T-cell (primary cell): ENCODE measurements at regions not wholly inside any gene's neighbourhood (a gene's known extent, or its start where the extent isn't known, plus 50 kb on each side); places are given as distances from the start of the nearest gene placed in this dataset.
A peak's percentile ranks its signal among the peaks of the same experiment; 100 is the strongest.

Experiments used
- ATAC-seq, 4 experiments: fragments of 200-7000 bp in 3 of 4; fragments of 150-1000 bp in 1 of 4; cut with Tn5 transposase; replicated peaks in 1 of 4; 1 replicate in 3 of 4; 2 replicates in 1 of 4; pipeline ENCODE4 v1.10.0; 2021; ENCODE audit warnings: moderate library complexity in 3 of 4, mild to moderate bottlenecking in 2 of 4, moderate number of reproducible peaks in 1 of 4
- CTCF ChIA-PET, 2 donors: fragments of 300-600 bp; sonication (Branson Sonifier 250); formaldehyde crosslinking; loops; one replicate each; lab custom pipeline; 2022; ENCODE audit warnings: antibody characterized with exemption in 2 of 2; lab: Charles Lee
- POLR2A ChIA-PET, 2 donors: fragments of 300-600 bp; sonication (Branson Sonifier 250); formaldehyde crosslinking; loops; one replicate each; lab custom pipeline; 2022; ENCODE audit warnings: antibody characterized with exemption in 2 of 2; lab: Charles Lee
- DNase-seq, 35 experiments: peaks; one replicate each; pipeline versions ENCODE4 v3.0.0 to v3.0.0-alpha.2; 2013 to 2023
- H3K27ac ChIP-seq: one replicate; pipeline ENCODE4 v1.5.1; 2013; ENCODE audit warnings: low read length
- H3K27me3 ChIP-seq, 2 experiments: replicated peaks in 1 of 2; 1 replicate in 1 of 2; 2 replicates in 1 of 2; pipeline versions ENCODE4 v1.6.1 to v1.7.0; 2013; ENCODE audit warnings: low read length in 1 of 2, mixed read lengths in 1 of 2; ENCODE audit not compliant: control insufficient read depth in 2 of 2, insufficient read depth in 2 of 2; ENCODE audit errors: extremely low read depth in 1 of 2
- H3K36me3 ChIP-seq, 2 donors: 1 replicate in 1 of 2; 2 replicates in 1 of 2; pipeline versions ENCODE4 v1.6.1 to v1.7.0; 2013; ENCODE audit warnings: low read length in 1 of 2; ENCODE audit not compliant: control insufficient read depth in 2 of 2, insufficient read depth in 1 of 2; ENCODE audit errors: extremely low read depth in 1 of 2
- H3K4me1 ChIP-seq, 2 experiments: 1 replicate in 1 of 2; 2 replicates in 1 of 2; pipeline versions ENCODE4 v1.6.1 to v1.7.0; 2013; ENCODE audit warnings: low read length in 2 of 2, mixed read lengths in 1 of 2; ENCODE audit not compliant: insufficient read depth in 2 of 2, control insufficient read depth in 1 of 2; ENCODE audit errors: extremely low read depth in 1 of 2
- H3K4me3 ChIP-seq, 2 donors: 1 replicate in 1 of 2; 2 replicates in 1 of 2; pipeline versions ENCODE4 v1.5.1 to v1.7.0; 2013; ENCODE audit warnings: mild to moderate bottlenecking in 2 of 2, low read length in 1 of 2, moderate library complexity in 1 of 2; ENCODE audit not compliant: control insufficient read depth in 1 of 2; ENCODE audit errors: extremely low read depth in 1 of 2
- H3K9me3 ChIP-seq: 2 replicates; pipeline ENCODE4 v1.7.0; 2013
- H3K27ac Mint-ChIP-seq, 2 donors: one replicate each; pipeline ENCODE4 v1.8.0; 2020 to 2021; ENCODE audit warnings: mild to moderate bottlenecking in 2 of 2, mixed read lengths in 2 of 2
- H3K27me3 Mint-ChIP-seq, 2 donors: one replicate each; pipeline ENCODE4 v1.8.0; 2021 to 2022; ENCODE audit warnings: mixed read lengths in 2 of 2
- H3K36me3 Mint-ChIP-seq: one replicate; pipeline ENCODE4 v1.8.0; 2021; ENCODE audit warnings: mixed read lengths
- H3K4me1 Mint-ChIP-seq, 3 donors: one replicate each; pipeline ENCODE4 v1.8.0; 2020 to 2022; ENCODE audit warnings: mixed read lengths in 3 of 3, mild to moderate bottlenecking in 1 of 3
- H3K4me3 Mint-ChIP-seq, 3 donors: one replicate each; pipeline ENCODE4 v1.8.0; 2020 to 2022; ENCODE audit warnings: mild to moderate bottlenecking in 3 of 3, mixed read lengths in 3 of 3, moderate library complexity in 3 of 3
- H3K9me3 Mint-ChIP-seq, 3 donors: one replicate each; pipeline ENCODE4 v1.8.0; 2020 to 2022; ENCODE audit warnings: mixed read lengths in 3 of 3
- WGBS: methylation state at CpG from one replicate; pipeline ENCODE4 v1.1.5; 2013; ENCODE audit warnings: missing lambda C conversion rate; ENCODE audit not compliant: insufficient coverage; 5-methylcytosine and 5-hydroxymethylcytosine counted together

DNA sequence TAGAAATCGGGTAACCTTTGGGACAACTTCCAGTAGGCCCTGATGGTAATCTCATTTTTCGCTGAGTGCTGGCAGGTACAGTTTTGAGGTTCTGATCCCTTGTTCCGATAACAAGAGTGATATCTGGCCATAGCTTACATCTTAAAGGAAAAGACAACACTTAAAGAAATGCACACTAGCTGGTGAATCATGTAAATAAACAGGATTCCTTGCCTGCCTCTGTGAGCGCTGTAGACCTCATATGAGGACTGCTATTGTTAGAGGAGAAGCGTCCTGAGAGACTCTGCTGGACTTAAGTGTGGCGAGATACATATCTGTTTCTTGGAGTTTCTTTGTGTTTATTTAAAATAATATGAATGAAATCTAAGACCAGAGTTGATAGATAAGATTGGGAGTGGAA, 149.3 kb upstream of the SLC4A4 start:
- WGBS = 98% methylated on average over 6 of the region's 6 CpGs
- Mint-ChIP-seq H3K27ac (peak overlapping the region in 1 of 2 donors; percentile 13), H3K27me3 (peaks cover 43 to 46% of the 10 kb centered on the region in 2 donors), H3K36me3 (no peaks in the 10 kb centered on the region), H3K4me3 (no peak overlapping the region), H3K4me1 (peaks cover 21 to 27% (median 27%) of the 10 kb centered on the region in 3 donors), H3K9me3 (no peaks in the 10 kb centered on the region)
- Histone ChIP-seq H3K27ac (no peak overlapping the region), H3K4me1 (peaks cover 9 to 16% of the 10 kb centered on the region in 2 experiments), H3K9me3 (no peaks in the 10 kb centered on the region), H3K36me3 (no peaks in the 10 kb centered on the region), H3K4me3 (no peak overlapping the region), H3K27me3 (peaks cover 7 to 12% of the 10 kb centered on the region in 2 experiments)
- DNase-seq = no peak
- ChIA-PET POLR2A (no interaction called here), CTCF (no interaction called here)
- no peak for ATAC-seq

DNA sequence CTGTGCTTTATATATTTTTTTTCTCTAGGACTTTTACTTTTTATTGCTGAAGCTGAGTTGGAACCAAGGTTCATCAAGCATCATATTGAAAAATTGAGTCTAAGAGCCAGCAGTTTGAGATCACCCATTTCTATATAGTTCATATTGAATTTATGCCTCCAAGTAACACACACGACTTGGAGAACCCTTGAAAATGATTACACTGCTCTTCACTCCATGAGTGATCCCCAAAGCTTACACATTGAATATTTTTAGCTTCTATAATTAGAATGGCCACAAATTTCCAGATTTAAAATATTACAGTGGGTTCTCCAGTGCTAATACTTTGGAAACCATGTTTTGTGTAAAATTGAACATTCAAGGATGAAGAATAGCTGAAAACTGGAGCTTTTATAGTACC, 144.4 kb upstream of the SLC4A4 start:
- Mint-ChIP-seq H3K27ac (no peak overlapping the region), H3K36me3 (no peaks in the 10 kb centered on the region), H3K9me3 (no peaks in the 10 kb centered on the region), H3K4me3 (no peak overlapping the region), H3K4me1 (peaks cover 10 to 13% (median 11%) of the 10 kb centered on the region in 3 donors), H3K27me3 (peaks cover 13 to 24% of the 10 kb centered on the region in 2 donors)
- no peaks in the 10 kb centered on the region for H3K36me3 ChIP-seq
- H3K4me3 ChIP-seq = no peak overlapping the region
- WGBS = no CpG with 5 or more reads among the region's 1 CpG
- H3K4me1 ChIP-seq = peaks cover 0 to 2% of the 10 kb centered on the region in 2 experiments
- ATAC-seq (no peak), DNase-seq (no peak)
- H3K27me3 ChIP-seq = no peaks in the 10 kb centered on the region
- POLR2A ChIA-PET = no interaction called here
- H3K9me3 ChIP-seq = no peaks in the 10 kb centered on the region
- CTCF ChIA-PET = interaction anchor here (0.6 to 1.9 kb wide), 3 partner anchors 10 to 195 kb away, joined by 3 to 7 read pairs (median 3); no protein-coding TSS in a partner anchor
- no peak overlapping the region for H3K27ac ChIP-seq

- ATAC-seq = no peak
- 100% methylated on average over 2 of the region's 4 CpGs for WGBS
- Histone ChIP-seq H3K4me1 (peaks cover 0 to 10% of the 10 kb centered on the region in 2 experiments), H3K36me3 (no peaks in the 10 kb centered on the region), H3K4me3 (no peak overlapping the region), H3K27me3 (no peaks in the 10 kb centered on the region), H3K27ac (no peak overlapping the region), H3K9me3 (no peaks in the 10 kb centered on the region)
- Mint-ChIP-seq H3K36me3 (no peaks in the 10 kb centered on the region), H3K4me1 (peaks cover 12 to 25% (median 18%) of the 10 kb centered on the region in 3 donors), H3K27me3 (peaks cover 11 to 12% of the 10 kb centered on the region in 2 donors), H3K27ac (no peak overlapping the region), H3K9me3 (no peaks in the 10 kb centered on the region), H3K4me3 (no peak overlapping the region)
- CTCF ChIA-PET = interaction anchor here in 1 of 2 donors (0.6 kb wide), 1 partner anchor 9 kb away, joined by 3 read pairs; no protein-coding TSS in a partner anchor
- DNase-seq = no peak
- POLR2A ChIA-PET = no interaction called here
Observed at GRCh38 chr4:71195924-71196323, 142.9 kb upstream of the SLC4A4 start.

- CTCF ChIA-PET = interaction anchor here in 1 of 2 donors (1.7 kb wide), 1 partner anchor 14 kb away, joined by 9 read pairs; no protein-coding TSS in a partner anchor
- peaks cover 12 to 25% (median 18%) of the 10 kb centered on the region in 3 donors for H3K4me1 Mint-ChIP-seq
- ATAC-seq = peak; percentile 27 to 79 (median 50)
- H3K27ac Mint-ChIP-seq = peak overlapping the region; percentile 30 to 32
- peaks cover 5 to 6% of the 10 kb centered on the region in 2 donors for H3K27me3 Mint-ChIP-seq
- H3K4me3 Mint-ChIP-seq = no peak overlapping the region
- Histone ChIP-seq H3K27me3 (no peaks in the 10 kb centered on the region), H3K4me1 (peaks cover 0 to 10% of the 10 kb centered on the region in 2 experiments), H3K36me3 (no peaks in the 10 kb centered on the region), H3K4me3 (no peak overlapping the region), H3K27ac (no peak overlapping the region), H3K9me3 (no peaks in the 10 kb centered on the region)
- no peaks in the 10 kb centered on the region for H3K36me3 Mint-ChIP-seq
- H3K9me3 Mint-ChIP-seq = no peaks in the 10 kb centered on the region
- peak in 1 of 35 experiments; percentile 51 for DNase-seq
- 0% methylated on average over 1 of the region's 2 CpGs for WGBS
- POLR2A ChIA-PET = no interaction called here
Observed at GRCh38 chr4:71198958-71199357, 139.9 kb upstream of the SLC4A4 start.

DNA sequence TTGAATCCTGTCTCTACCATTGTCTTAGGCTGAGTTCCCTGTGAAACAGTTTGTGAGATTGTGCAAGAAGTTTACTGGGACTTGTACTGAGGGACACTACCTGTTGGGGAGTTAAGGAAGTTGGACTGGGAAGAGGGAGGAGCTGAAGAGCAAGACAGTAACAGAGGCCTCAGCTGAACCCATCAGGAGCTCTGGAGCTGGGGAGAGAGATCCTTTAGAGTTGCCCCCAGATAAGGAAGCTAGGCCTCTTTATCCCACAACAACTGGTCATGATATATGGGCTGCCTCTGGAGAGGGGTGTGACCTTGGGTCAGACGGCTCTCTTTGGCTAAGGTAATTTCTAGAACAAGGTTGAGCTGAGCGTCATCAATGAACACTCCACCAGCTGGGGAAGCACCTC, 137.8 kb upstream of the SLC4A4 start:
- no peak for DNase-seq
- Histone ChIP-seq H3K27ac (no peak overlapping the region), H3K4me1 (peaks cover 0 to 10% of the 10 kb centered on the region in 2 experiments), H3K27me3 (no peaks in the 10 kb centered on the region), H3K36me3 (no peaks in the 10 kb centered on the region), H3K9me3 (no peaks in the 10 kb centered on the region), H3K4me3 (no peak overlapping the region)
- H3K4me3 Mint-ChIP-seq = no peak overlapping the region
- no peak for ATAC-seq
- 93% methylated on average over 2 of the region's 2 CpGs for WGBS
- POLR2A ChIA-PET = interaction anchor here in 1 of 2 donors (0.5 kb wide), 1 partner anchor 30 kb away, joined by 3 read pairs; no protein-coding TSS in a partner anchor
- H3K4me1 Mint-ChIP-seq = peaks cover 12 to 25% (median 18%) of the 10 kb centered on the region in 3 donors
- no peaks in the 10 kb centered on the region for H3K9me3 Mint-ChIP-seq
- peaks cover 2 to 7% of the 10 kb centered on the region in 2 donors for H3K27me3 Mint-ChIP-seq
- CTCF ChIA-PET = interaction anchor here (0.5 to 1.2 kb wide), 2 partner anchors 17 to 35 kb away, joined by 3 to 4 read pairs; no protein-coding TSS in a partner anchor
- no peaks in the 10 kb centered on the region for H3K36me3 Mint-ChIP-seq
- no peak overlapping the region for H3K27ac Mint-ChIP-seq

DNA sequence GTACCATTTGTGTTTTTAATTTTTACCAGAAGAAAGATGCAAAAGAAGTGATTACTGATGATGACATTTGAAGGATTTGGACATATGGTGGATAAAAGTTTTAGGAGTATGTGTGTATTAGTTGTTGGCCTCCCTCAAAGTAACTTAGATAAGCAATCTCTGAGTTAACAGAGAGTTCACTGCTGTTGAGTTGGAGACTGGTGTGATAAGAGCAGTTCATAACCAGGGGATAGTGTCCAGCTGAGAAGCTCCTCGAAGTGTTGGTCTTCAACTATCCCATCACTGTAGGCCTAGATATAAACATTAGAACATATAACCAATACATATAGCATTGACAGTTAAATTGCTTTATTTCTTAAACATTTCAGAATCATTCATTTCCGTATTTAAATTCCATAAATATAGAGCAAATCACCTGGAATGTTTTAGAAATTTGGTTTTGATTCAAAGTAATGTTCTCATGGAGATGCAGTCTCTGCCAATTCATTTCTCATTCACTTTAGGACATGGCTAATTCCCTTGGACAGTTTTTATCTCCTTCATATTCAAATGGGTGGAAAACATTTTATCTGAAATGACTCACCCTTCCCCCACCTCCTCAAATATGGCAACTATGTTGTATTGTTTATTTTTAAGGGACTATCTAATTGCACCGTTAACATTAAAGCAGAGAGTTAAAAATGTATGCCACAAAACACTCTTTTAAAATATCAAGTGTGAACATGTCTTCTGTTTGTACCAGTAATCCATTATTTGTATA, 136.8 kb upstream of the SLC4A4 start:
- H3K4me3 Mint-ChIP-seq = no peak overlapping the region
- H3K27me3 Mint-ChIP-seq = peaks cover 0 to 7% of the 10 kb centered on the region in 2 donors
- H3K36me3 Mint-ChIP-seq = no peaks in the 10 kb centered on the region
- H3K9me3 Mint-ChIP-seq = no peaks in the 10 kb centered on the region
- H3K4me1 Mint-ChIP-seq = peaks cover 12 to 25% (median 18%) of the 10 kb centered on the region in 3 donors
- ATAC-seq (no peak), DNase-seq (no peak)
- no CpG with 5 or more reads among the region's 3 CpGs for WGBS
- H3K4me1 ChIP-seq = peaks cover 0 to 10% of the 10 kb centered on the region in 2 experiments
- no peaks in the 10 kb centered on the region for H3K36me3 ChIP-seq
- H3K27ac ChIP-seq = no peak overlapping the region
- H3K27me3 ChIP-seq = no peaks in the 10 kb centered on the region
- H3K9me3 ChIP-seq = no peaks in the 10 kb centered on the region
- no peak overlapping the region for H3K4me3 ChIP-seq
- ChIA-PET CTCF (interaction anchor here in 1 of 2 donors (1.2 kb wide), 1 partner anchor 18 kb away, joined by 4 read pairs; no protein-coding TSS in a partner anchor), POLR2A (interaction anchor here in 1 of 2 donors (0.6 kb wide), 1 partner anchor 52 kb away, joined by 5 read pairs; no protein-coding TSS in a partner anchor)
- H3K27ac Mint-ChIP-seq = no peak overlapping the region
